Fibroblast of lung (primary cell): ENCODE measurements at regions not wholly inside any gene's neighbourhood (a gene's known extent, or its start where the extent isn't known, plus 50 kb on each side); places are given as distances from the start of the nearest gene placed in this dataset.
A peak's percentile ranks its signal among the peaks of the same experiment; 100 is the strongest.

Source experiments
- DNase-seq, 2 donors: peaks; one replicate each; pipeline versions ENCODE4 v3.0.0 to v3.0.0-alpha.2; 2010; ENCODE audit warnings: low read depth in 2 of 2
- H2AFZ ChIP-seq: 2 replicates; pipeline ENCODE4 v1.5.1; 2012; ENCODE audit warnings: low read length, control low read depth, inconsistent platforms
- H3K27ac ChIP-seq: 2 replicates; pipeline ENCODE4 v1.5.1; 2011; ENCODE audit warnings: low read length, control low read depth; ENCODE audit not compliant: insufficient read depth
- H3K27me3 ChIP-seq: 2 replicates; pipeline ENCODE4 v1.5.1; 2011; ENCODE audit warnings: mild to moderate bottlenecking, low read length; ENCODE audit not compliant: control insufficient read depth, insufficient read depth
- H3K36me3 ChIP-seq: 2 replicates; pipeline ENCODE4 v1.5.1; 2011; ENCODE audit warnings: low read length; ENCODE audit not compliant: control insufficient read depth, insufficient read depth
- H3K4me1 ChIP-seq: 2 replicates; pipeline ENCODE4 v1.5.1; 2011; ENCODE audit warnings: low read length; ENCODE audit not compliant: control insufficient read depth, insufficient read depth; ENCODE audit errors: extremely low read depth
- H3K4me2 ChIP-seq: 2 replicates; pipeline ENCODE4 v1.5.1; 2011; ENCODE audit warnings: low read length, control low read depth; ENCODE audit not compliant: insufficient read depth; ENCODE audit errors: extremely low read depth
- H3K4me3 ChIP-seq, 4 experiments: fragments of 200-600 bp in 1 of 4; sonication (generic) in 1 of 4; replicated peaks in 1 of 4; 2 replicates each; pipeline ENCODE4 v1.5.1; 2011 to 2016; ENCODE audit warnings: low read length in 4 of 4, low read depth in 3 of 4, mild to moderate bottlenecking in 3 of 4, control low read depth in 2 of 4, inconsistent platforms in 1 of 4, mixed read lengths in 1 of 4; ENCODE audit not compliant: insufficient read depth in 1 of 4; ENCODE audit errors: control extremely low read depth in 1 of 4
- H3K79me2 ChIP-seq: 2 replicates; pipeline ENCODE4 v1.5.1; 2012; ENCODE audit warnings: mild to moderate bottlenecking, low read length, inconsistent platforms; ENCODE audit not compliant: control insufficient read depth, insufficient read depth
- H3K9ac ChIP-seq: 2 replicates; pipeline ENCODE4 v1.5.1; 2011; ENCODE audit warnings: mild to moderate bottlenecking, low read length, control low read depth; ENCODE audit not compliant: insufficient read depth
- H3K9me3 ChIP-seq: 2 replicates; pipeline ENCODE4 v1.5.1; 2012; ENCODE audit warnings: low read depth, low read length; ENCODE audit not compliant: control insufficient read depth, insufficient read depth
- H4K20me1 ChIP-seq: 2 replicates; pipeline ENCODE4 v1.5.1; 2011; ENCODE audit warnings: low read length; ENCODE audit not compliant: control insufficient read depth, insufficient read depth; ENCODE audit errors: extremely low read depth
- EZH2 ChIP-seq: IDR thresholded peaks from 2 replicates; pipeline ENCODE4 v1.5.1; 2012; ENCODE audit warnings: low read length, control low read depth, mild to moderate bottlenecking; ENCODE audit errors: missing control alignments
- TF ChIP-seq, protein P1 (sequence below), 2 donors: IDR thresholded peaks in 1 of 2; conservative IDR thresholded peaks in 1 of 2; 1 replicate in 1 of 2; 2 replicates in 1 of 2; pipeline ENCODE4 v1.5.1; 2011 to 2012; ENCODE audit warnings: low read length in 2 of 2, control low read depth in 1 of 2, inconsistent platforms in 1 of 2, low read depth in 1 of 2, mild to moderate bottlenecking in 1 of 2

DNA sequence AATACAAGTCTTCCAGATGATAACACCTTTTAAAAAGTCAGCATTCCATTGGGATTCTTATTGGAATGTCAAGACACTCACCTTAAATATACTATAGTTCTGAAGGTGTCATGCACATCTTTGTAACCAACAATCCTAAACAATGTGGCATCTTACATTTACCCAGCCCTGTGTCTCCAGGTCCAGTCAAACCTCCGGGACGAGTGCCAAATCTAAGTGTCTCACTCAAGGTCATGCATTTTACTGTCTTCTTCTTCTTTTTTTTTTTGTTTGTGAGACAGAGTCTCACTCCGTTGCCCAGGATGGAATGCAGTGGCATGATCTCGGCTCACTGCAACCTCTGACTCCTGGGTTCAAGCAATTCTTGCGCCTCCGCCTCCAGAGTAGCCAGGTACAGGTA, 206.9 kb upstream of the FAM98A start:
- H3K36me3 ChIP-seq = no peaks in the 10 kb centered on the region
- no peak for DNase-seq
- H3K9me3 ChIP-seq = no peaks in the 10 kb centered on the region
- H3K79me2 ChIP-seq = no peaks in the 10 kb centered on the region
- no peaks in the 10 kb centered on the region for H3K4me1 ChIP-seq
- no peak overlapping the region for H3K4me2 ChIP-seq
- no peak overlapping the region for H3K27ac ChIP-seq
- no peak overlapping the region for H3K4me3 ChIP-seq
- H3K9ac ChIP-seq = no peak overlapping the region
- H3K27me3 ChIP-seq = no peaks in the 10 kb centered on the region
- no peaks in the 10 kb centered on the region for H4K20me1 ChIP-seq
- TF ChIP-seq, protein P1, sequence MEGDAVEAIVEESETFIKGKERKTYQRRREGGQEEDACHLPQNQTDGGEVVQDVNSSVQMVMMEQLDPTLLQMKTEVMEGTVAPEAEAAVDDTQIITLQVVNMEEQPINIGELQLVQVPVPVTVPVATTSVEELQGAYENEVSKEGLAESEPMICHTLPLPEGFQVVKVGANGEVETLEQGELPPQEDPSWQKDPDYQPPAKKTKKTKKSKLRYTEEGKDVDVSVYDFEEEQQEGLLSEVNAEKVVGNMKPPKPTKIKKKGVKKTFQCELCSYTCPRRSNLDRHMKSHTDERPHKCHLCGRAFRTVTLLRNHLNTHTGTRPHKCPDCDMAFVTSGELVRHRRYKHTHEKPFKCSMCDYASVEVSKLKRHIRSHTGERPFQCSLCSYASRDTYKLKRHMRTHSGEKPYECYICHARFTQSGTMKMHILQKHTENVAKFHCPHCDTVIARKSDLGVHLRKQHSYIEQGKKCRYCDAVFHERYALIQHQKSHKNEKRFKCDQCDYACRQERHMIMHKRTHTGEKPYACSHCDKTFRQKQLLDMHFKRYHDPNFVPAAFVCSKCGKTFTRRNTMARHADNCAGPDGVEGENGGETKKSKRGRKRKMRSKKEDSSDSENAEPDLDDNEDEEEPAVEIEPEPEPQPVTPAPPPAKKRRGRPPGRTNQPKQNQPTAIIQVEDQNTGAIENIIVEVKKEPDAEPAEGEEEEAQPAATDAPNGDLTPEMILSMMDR (conservative IDR thresholded peaks at IDR 0.05 in 1 of 2, IDR thresholded peaks at IDR 0.05 in 1 of 2; ENCODE audit: low read depth in 1 of 2, low read length in 2 of 2) = no peak
- TF ChIP-seq EZH2 = no peak
- H2AFZ ChIP-seq = no peak overlapping the region

DNA sequence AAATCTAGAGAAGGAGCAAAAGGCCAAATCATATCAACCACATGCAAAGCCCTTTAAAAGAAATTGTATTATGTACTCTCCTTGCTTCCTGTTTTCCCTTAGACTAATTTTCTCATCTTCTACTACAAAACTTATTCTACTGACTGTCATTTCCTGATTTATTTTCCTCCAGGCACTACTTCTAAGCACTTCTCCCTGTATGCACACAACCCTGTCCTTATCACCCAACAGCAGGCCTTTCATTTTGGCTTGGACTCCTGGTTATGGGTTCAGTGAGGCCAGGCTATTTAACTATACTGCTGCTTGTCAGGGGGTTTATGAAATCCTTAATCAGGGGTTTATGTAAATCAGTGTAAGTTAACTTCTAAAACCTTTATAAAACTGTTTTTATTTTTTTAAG, 205.1 kb upstream of the FAM98A start:
- H3K9ac ChIP-seq = no peak overlapping the region
- no peak for DNase-seq
- no peak overlapping the region for H3K4me2 ChIP-seq
- H3K4me3 ChIP-seq = no peak overlapping the region
- no peaks in the 10 kb centered on the region for H3K27me3 ChIP-seq
- H3K4me1 ChIP-seq = no peaks in the 10 kb centered on the region
- H3K9me3 ChIP-seq = no peaks in the 10 kb centered on the region
- no peak overlapping the region for H2AFZ ChIP-seq
- no peaks in the 10 kb centered on the region for H3K79me2 ChIP-seq
- H3K27ac ChIP-seq = no peak overlapping the region
- H4K20me1 ChIP-seq = no peaks in the 10 kb centered on the region
- no peaks in the 10 kb centered on the region for H3K36me3 ChIP-seq
- TF ChIP-seq EZH2 = no peak
- TF ChIP-seq, protein P1 (conservative IDR thresholded peaks at IDR 0.05 in 1 of 2, IDR thresholded peaks at IDR 0.05 in 1 of 2; ENCODE audit: low read depth in 1 of 2, low read length in 2 of 2) = no peak

DNA sequence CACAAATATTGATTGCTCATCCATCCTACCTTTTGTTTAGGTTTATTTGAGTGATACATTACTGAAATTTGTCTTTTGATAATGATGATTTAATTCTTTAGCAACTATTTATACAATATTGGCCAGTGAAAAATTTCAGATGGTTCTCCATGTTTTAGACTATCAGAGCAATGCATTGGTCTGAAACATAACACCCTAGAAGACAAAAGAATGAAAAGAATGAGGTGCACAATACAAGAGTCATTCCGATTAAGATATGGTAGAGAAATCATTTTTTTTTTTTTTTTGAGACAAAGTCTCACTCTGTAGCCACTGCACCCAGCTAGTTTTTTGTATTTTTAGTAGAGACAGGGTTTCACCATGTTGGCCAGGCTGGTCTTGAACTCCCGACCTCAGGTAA, 197.4 kb upstream of the FAM98A start:
- Histone ChIP-seq H3K4me2 (no peak overlapping the region), H3K36me3 (no peaks in the 10 kb centered on the region), H4K20me1 (no peaks in the 10 kb centered on the region), H3K27me3 (no peaks in the 10 kb centered on the region), H3K4me3 (no peak overlapping the region), H3K9me3 (no peaks in the 10 kb centered on the region), H3K4me1 (no peaks in the 10 kb centered on the region), H3K9ac (no peak overlapping the region), H3K27ac (no peak overlapping the region), H3K79me2 (no peaks in the 10 kb centered on the region), H2AFZ (no peak overlapping the region)
- TF ChIP-seq, protein P1 (conservative IDR thresholded peaks at IDR 0.05 in 1 of 2, IDR thresholded peaks at IDR 0.05 in 1 of 2; ENCODE audit: low read depth in 1 of 2, low read length in 2 of 2) = no peak
- TF ChIP-seq EZH2 = no peak
- peak in 1 of 2 donors; percentile 53 for DNase-seq
